Fibroblast of the conjunctiva (primary cell): ENCODE measurements at regions not wholly inside any gene's neighbourhood (a gene's known extent, or its start where the extent isn't known, plus 50 kb on each side); places are given as distances from the start of the nearest gene placed in this dataset.
"Not testable (repeated sequence)": the region's sequence is repeated elsewhere in the genome, so short reads cannot be mapped to it uniquely, and the experiment has no call there.

Experiments
- DNase-seq: peaks from one replicate; pipeline ENCODE4 v3.0.0-alpha.2; 2010; ENCODE audit warnings: low read depth

DNA sequence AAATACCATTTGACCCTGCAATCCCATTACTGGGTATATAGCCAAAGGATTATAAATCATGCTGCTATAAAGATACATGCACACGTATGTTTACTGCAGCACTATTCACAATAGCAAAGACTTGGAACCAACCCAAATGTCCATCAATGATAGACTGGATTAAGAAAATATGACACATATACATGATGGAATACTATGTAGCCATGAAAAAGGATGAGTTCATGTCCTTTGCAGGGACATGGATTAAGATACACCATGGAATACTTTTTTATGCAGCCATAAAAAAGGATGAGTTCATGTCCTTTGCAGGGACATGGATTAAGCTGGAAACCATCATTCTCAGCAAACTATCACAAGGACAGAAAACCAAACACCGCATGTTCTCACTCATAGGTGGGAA is 226.8 kb upstream of the CTNND2 start:
- DNase-seq = not testable (repeated sequence)

DNA sequence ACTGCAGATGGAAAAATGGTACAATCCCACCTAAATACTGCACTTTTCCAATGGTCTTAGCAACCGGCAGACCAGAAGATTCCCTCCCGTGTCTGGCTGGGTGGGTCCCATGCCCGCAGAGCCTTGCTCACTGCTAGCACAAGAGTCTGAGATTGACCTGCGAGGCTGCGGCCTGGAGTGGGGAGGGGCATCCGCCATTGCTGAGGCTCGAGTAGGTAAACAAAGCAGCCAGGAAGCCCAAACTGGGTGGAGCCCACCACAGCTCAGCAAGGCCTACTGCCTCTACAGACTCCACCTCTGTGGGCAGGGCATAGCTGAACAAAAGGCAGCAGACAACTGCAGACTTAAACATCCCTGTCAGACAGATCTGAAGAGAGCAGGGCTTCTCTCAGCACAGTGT is 221.6 kb upstream of the CTNND2 start:
- DNase-seq = no peak

DNA sequence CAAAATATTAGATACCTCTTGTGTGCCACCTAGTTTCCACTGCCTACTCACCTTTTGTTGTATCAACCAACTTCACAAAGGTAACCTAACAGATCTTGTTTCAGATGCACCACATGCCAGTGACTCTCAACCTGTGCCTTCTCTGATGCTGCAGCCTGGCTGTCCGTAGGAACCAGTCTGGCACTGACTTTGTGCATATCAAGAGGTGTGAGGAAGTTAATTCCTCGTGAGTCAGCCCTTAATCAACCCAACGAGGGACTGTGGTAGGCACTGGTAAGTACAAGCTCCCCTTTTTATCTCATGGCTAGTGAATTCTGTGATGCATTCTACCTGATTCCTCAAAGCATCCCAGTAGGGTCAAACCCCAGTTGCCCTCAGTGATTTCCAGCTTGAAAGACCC is 215.4 kb upstream of the CTNND2 start:
- DNase-seq = no peak

GRCh38 chr5:12114075-12114474 is 209.8 kb upstream of the CTNND2 start:
- no peak for DNase-seq

GRCh38 chr5:12113062-12113461 is 208.8 kb upstream of the CTNND2 start:
- DNase-seq = no peak

- no peak for DNase-seq
These were observed 207.0 kb upstream of the CTNND2 start for GRCh38 chr5:12111261-12111660.

- DNase-seq = no peak
These were observed 206.4 kb upstream of the CTNND2 start for GRCh38 chr5:12110629-12111028.

DNA sequence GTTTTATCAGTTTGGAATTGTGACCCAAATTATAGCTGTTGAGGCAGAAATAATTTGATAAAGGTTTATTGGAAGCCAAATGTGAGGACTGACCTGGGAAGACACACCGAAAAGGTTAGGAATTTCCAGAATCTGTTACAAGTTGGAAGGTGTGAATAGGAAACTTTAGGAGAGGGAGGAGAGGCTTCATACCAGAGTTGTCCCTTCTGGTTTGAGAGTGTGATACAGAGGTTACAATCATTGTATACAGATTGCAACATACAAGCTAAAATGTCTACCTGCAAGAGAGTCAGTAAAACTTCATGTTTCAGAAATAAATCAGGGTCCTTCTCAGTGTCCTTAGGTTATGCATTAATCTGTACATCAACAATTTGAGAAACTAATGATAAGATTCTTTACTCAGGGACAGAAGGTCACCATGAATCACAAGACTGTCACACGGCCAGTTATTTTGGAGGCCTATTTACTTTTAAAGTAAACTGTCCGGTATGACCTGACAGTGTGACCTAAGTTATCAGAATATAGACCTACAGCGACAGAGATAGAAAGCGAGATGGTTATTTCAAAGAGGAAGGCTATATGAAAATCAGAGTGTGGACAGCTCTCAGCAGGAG is 204.9 kb upstream of the CTNND2 start:
- DNase-seq = no peak

DNA sequence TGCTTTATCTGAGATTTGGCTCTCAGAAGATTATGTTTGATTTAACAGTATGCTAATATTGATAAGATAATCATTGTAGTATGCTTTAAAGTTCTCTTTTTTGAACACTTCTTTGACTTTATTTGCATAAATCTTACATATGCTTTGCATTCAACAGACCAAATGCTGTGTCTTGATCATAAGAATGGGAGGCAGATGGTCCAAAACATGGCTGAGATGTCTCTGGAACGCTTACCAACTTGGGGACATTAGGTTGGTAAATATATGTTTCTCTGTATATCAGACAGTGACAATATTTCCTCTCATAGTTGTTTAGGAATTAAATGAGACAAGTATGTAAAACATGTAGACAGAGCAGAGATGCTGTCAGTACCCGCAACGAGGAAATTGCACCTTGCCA is 197.9 kb upstream of the CTNND2 start:
- no peak for DNase-seq

GRCh38 chr5:12100542-12100941 is 196.3 kb upstream of the CTNND2 start:
- no peak for DNase-seq

DNA sequence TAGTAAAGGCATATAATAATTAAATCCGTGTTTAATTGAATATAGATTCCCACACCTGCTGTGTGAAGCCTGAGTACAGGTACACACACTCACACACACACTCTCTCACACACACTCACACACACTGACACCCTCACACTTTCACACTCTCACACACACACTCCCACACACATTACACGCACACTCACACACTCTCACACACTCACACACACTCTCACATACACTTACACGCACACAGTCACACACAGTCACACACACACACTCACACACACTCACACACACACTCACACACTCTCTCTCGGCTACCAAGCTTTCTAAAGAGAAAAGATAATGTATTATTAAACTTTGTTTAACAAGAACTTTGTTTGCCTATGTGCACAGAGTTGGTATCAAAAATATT is 195.1 kb upstream of the CTNND2 start:
- DNase-seq = no peak

DNA sequence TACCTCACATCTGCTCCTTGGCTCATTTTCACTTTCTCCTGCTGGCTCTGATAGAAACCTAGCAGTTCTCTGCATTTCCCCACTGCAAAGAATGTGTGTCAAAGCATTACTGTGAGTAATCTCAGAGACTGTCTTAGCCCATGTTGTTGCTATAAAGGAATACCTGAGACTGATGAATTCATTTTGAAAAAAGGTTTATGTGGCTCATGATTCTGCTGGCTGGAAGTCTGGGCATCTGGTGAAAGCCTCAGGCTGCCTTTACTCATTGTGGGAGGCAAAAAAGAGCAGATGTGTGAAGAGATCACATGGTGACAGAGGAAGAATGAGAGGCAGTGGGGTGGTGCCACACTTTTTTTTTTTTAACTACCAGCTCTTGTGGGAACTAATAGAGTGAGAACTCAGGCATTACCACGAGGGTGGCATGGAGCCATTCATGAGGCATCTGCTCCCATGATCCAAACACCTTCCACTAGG is 191.6 kb upstream of the CTNND2 start:
- DNase-seq = no peak

GRCh38 chr5:12093586-12093985 is 189.3 kb upstream of the CTNND2 start:
- no peak for DNase-seq

DNA sequence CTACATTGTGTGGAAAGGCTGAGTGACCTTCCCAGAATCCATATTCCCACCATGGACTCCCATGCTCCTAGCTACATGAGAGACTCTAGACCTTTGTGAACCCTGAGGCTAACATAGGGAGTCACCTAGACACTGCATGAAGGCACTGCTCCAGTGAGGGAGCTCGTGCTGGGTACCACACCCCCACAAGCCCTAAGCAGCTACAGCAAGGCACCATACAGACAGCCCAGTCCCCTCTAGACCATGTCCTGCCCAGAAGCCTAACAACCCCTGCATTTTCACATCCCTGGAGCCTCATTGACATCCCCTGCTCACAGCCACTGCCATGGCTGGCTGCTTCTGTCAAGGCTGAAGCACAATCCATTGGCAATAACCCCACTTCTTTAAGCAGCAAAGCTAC is 176.5 kb upstream of the CTNND2 start:
- no peak for DNase-seq

DNA sequence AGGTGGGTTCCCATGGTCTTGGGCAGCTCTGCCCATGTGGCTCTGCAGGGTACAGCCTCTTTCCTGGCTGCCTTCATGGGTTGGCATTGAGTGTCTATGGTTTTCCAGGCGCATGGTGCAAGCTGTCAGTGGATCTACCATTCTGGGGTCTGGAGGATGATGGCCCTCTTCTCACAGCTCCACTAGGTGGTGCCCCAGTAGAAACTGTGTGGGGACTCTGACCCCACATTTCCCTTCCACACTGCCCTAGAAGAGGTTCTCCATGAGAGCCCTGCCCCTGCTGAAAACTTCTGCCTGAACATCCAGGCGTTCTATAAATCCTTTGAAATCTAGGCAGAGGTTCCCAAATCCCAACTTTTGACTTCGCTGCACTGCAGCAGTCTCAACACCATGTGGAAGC is 174.0 kb upstream of the CTNND2 start:
- not testable (repeated sequence) for DNase-seq

GRCh38 chr5:12073426-12073825 is 169.2 kb upstream of the CTNND2 start:
- no peak for DNase-seq

- DNase-seq = no peak
These were observed 168.2 kb upstream of the CTNND2 start for GRCh38 chr5:12072441-12072840.

GRCh38 chr5:12071455-12071854 is 167.2 kb upstream of the CTNND2 start:
- DNase-seq = no peak

GRCh38 chr5:12023614-12024241 is 119.5 kb upstream of the CTNND2 start:
- DNase-seq = peak; percentile 4

- no peak for DNase-seq
These were observed 118.2 kb upstream of the CTNND2 start for GRCh38 chr5:12022444-12022843.

GRCh38 chr5:12019306-12019705 is 115.1 kb upstream of the CTNND2 start:
- no peak for DNase-seq

DNA sequence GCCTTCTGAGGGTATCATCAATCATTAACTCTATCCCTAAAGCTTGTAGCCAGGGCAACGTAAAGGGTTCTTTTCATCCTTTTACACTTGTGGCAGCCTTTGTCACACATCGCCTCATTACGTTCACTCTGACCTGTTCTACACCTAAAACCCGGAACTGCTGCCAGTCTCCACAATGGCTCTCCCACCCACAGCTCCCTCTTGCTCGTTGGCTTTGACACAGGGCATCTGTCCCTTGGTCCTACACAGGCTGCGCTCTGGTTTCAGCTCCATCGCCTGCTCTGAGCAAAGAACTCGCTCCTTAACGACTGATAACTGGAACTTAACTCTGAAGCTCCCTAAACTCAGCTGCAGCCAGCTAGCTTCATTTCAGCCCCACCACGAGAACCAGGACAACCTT is 112.8 kb upstream of the CTNND2 start:
- DNase-seq = no peak

- DNase-seq = no peak
These were observed 112.0 kb upstream of the CTNND2 start for GRCh38 chr5:12016159-12016746.

- no peak for DNase-seq
These were observed 109.1 kb upstream of the CTNND2 start for GRCh38 chr5:12013351-12013750.
